Gastrocnemius medialis (tissue), 4 donors: ENCODE measurements at regions not wholly inside any gene's neighbourhood (a gene's known extent, or its start where the extent isn't known, plus 50 kb on each side); places are given as distances from the start of the nearest gene placed in this dataset.

Experiments used
- ATAC-seq, 2 donors: fragments of 150-250 bp; one replicate each; pipeline ENCODE4 v1.9.1; 2016
- DNase-seq, 2 donors: peaks; one replicate each; pipeline ENCODE4 v3.0.0-alpha.2; 2019
- H3K27ac ChIP-seq, 4 donors: fragments of 200-600 bp; sonication (generic); 1 replicate in 1 of 4; 2 replicates in 3 of 4; pipeline ENCODE4 v1.5.1; 2016 to 2018; ENCODE audit warnings: mild to moderate bottlenecking in 2 of 4, moderate library complexity in 1 of 4
- H3K27me3 ChIP-seq, 3 donors: fragments of 200-600 bp; sonication (generic) in 2 of 3; 1 replicate in 1 of 3; 2 replicates in 2 of 3; pipeline versions ENCODE4 v1.5.1 to v1.6.0; 2016 to 2019; ENCODE audit warnings: mild to moderate bottlenecking in 1 of 3, moderate library complexity in 1 of 3
- H3K36me3 ChIP-seq, 2 donors: fragments of 200-600 bp; sonication (generic) in 1 of 2; one replicate each; pipeline ENCODE4 v1.5.1; 2017 to 2018
- H3K4me1 ChIP-seq, 2 donors: fragments of 200-600 bp; sonication (generic) in 1 of 2; one replicate each; pipeline ENCODE4 v1.5.1; 2016 to 2017; ENCODE audit warnings: mild to moderate bottlenecking in 2 of 2
- H3K4me3 ChIP-seq, 4 donors: fragments of 200-600 bp; sonication (generic) in 3 of 4; 1 replicate in 1 of 4; 2 replicates in 3 of 4; pipeline ENCODE4 v1.5.1; 2016 to 2019; ENCODE audit warnings: mild to moderate bottlenecking in 2 of 4
- H3K9me3 ChIP-seq, 3 donors: fragments of 200-600 bp; sonication (generic) in 2 of 3; 1 replicate in 1 of 3; 2 replicates in 2 of 3; pipeline ENCODE4 v1.5.1; 2016 to 2019
- CTCF ChIP-seq, 5 experiments: fragments of 450-650 bp in 3 of 5; fragments of 200-600 bp in 2 of 5; sonication (generic) in 2 of 5; IDR thresholded peaks in 4 of 5; conservative IDR thresholded peaks in 1 of 5; 1 replicate in 4 of 5; 2 replicates in 1 of 5; pipeline ENCODE4 v1.5.1; 2016 to 2019; ENCODE audit warnings: antibody characterized with exemption in 5 of 5, mild to moderate bottlenecking in 3 of 5, moderate library complexity in 3 of 5
- POLR2A ChIP-seq, 2 donors: fragments of 450-650 bp; IDR thresholded peaks; one replicate each; pipeline ENCODE4 v1.6.1; 2017; ENCODE audit warnings: antibody characterized with exemption in 2 of 2, mild to moderate bottlenecking in 2 of 2, moderate library complexity in 2 of 2
- in situ Hi-C, 4 donors: fragments of 200-750 bp; cut with MboI; loops; one replicate each; pipeline versions ENCODE4 v1.15.0 to v1.8.0; 2017; ENCODE audit warnings: low sequenced_read_pairs in 4 of 4
- intact Hi-C: fragments of 100-400 bp; cut with DNase I; formaldehyde crosslinking; loops from one replicate; pipeline ENCODE4 v1.15.1; 2023; ENCODE audit warnings: low total_unique reads

GRCh38 chr15:77857419-77857818 lies 220.1 kb downstream of the TBC1D2B start:
- Histone ChIP-seq H3K4me3 (no peak overlapping the region), H3K9me3 (no peaks in the 10 kb centered on the region), H3K4me1 (no peaks in the 10 kb centered on the region), H3K27ac (no peak overlapping the region), H3K27me3 (peaks cover 0 to 6% (median 0%) of the 10 kb centered on the region in 3 donors), H3K36me3 (no peaks in the 10 kb centered on the region)
- no peak for ATAC-seq
- no peak for DNase-seq
- intact Hi-C loops: no loop called here
- no peak for TF ChIP-seq CTCF (IDR thresholded peaks at IDR 0.05 in 4 of 5, conservative IDR thresholded peaks at IDR 0.05 in 1 of 5)
- no peak for TF ChIP-seq POLR2A (IDR thresholded peaks at IDR 0.05)
- in situ Hi-C loops: no loop called here

- in situ Hi-C loops: no loop called here
- intact Hi-C loops: no loop called here
- DNase-seq: no peak
- Histone ChIP-seq H3K4me1 (no peaks in the 10 kb centered on the region), H3K4me3 (no peak overlapping the region), H3K27me3 (peaks cover 2 to 6% (median 2%) of the 10 kb centered on the region in 3 donors), H3K27ac (no peak overlapping the region), H3K9me3 (no peaks in the 10 kb centered on the region), H3K36me3 (no peaks in the 10 kb centered on the region)
- TF ChIP-seq POLR2A (IDR thresholded peaks at IDR 0.05) (no peak), CTCF (IDR thresholded peaks at IDR 0.05 in 4 of 5, conservative IDR thresholded peaks at IDR 0.05 in 1 of 5) (no peak)
- no peak for ATAC-seq
Observed at GRCh38 chr15:77856705-77857346, 220.7 kb downstream of the TBC1D2B start.

GRCh38 chr15:77855871-77856270 lies 221.6 kb downstream of the TBC1D2B start:
- DNase-seq: no peak
- Histone ChIP-seq H3K36me3 (no peaks in the 10 kb centered on the region), H3K27ac (no peak overlapping the region), H3K27me3 (peaks cover 6 to 12% (median 7%) of the 10 kb centered on the region in 3 donors), H3K9me3 (no peaks in the 10 kb centered on the region), H3K4me3 (no peak overlapping the region), H3K4me1 (no peaks in the 10 kb centered on the region)
- intact Hi-C loops: no loop called here
- TF ChIP-seq POLR2A (IDR thresholded peaks at IDR 0.05) (no peak), CTCF (IDR thresholded peaks at IDR 0.05 in 4 of 5, conservative IDR thresholded peaks at IDR 0.05 in 1 of 5) (no peak)
- in situ Hi-C loops: no loop called here
- no peak for ATAC-seq

- TF ChIP-seq CTCF (IDR thresholded peaks at IDR 0.05 in 4 of 5, conservative IDR thresholded peaks at IDR 0.05 in 1 of 5) (no peak), POLR2A (IDR thresholded peaks at IDR 0.05) (no peak)
- no peaks in the 10 kb centered on the region for H3K36me3 ChIP-seq
- peaks cover 6 to 20% (median 13%) of the 10 kb centered on the region in 3 donors for H3K27me3 ChIP-seq
- H3K4me3 ChIP-seq: no peak overlapping the region
- DNase-seq: no peak
- no peaks in the 10 kb centered on the region for H3K9me3 ChIP-seq
- in situ Hi-C loops (no loop called here), intact Hi-C loops (no loop called here)
- no peak overlapping the region for H3K27ac ChIP-seq
- no peaks in the 10 kb centered on the region for H3K4me1 ChIP-seq
- no peak for ATAC-seq
Observed at GRCh38 chr15:77854980-77855379, 222.3 kb upstream of the LINGO1 start.

GRCh38 chr15:77853910-77854309 lies 221.2 kb upstream of the LINGO1 start:
- H3K27me3 ChIP-seq: peaks cover 6 to 25% (median 14%) of the 10 kb centered on the region in 3 donors
- DNase-seq (no peak), ATAC-seq (no peak)
- no peak overlapping the region for H3K27ac ChIP-seq
- H3K36me3 ChIP-seq: no peaks in the 10 kb centered on the region
- in situ Hi-C loops (no loop called here), intact Hi-C loops (no loop called here)
- no peak for TF ChIP-seq POLR2A (IDR thresholded peaks at IDR 0.05)
- no peak for TF ChIP-seq CTCF (IDR thresholded peaks at IDR 0.05 in 4 of 5, conservative IDR thresholded peaks at IDR 0.05 in 1 of 5)
- no peak overlapping the region for H3K4me3 ChIP-seq
- no peaks in the 10 kb centered on the region for H3K9me3 ChIP-seq
- no peaks in the 10 kb centered on the region for H3K4me1 ChIP-seq
